HEK293 (cell line): ENCODE measurements at regions not wholly inside any gene's neighbourhood (a gene's known extent, or its start where the extent isn't known, plus 50 kb on each side); places are given as distances from the start of the nearest gene placed in this dataset.

Source experiments
- CTCF ChIA-PET: fragments of 350-600 bp; formaldehyde crosslinking; extraction: SDS; loops from one replicate; lab custom pipeline; 2021; ENCODE audit warnings: antibody characterized with exemption; lab: Yijun Ruan, JAX
- POLR2A ChIA-PET: fragments of 300-600 bp; formaldehyde crosslinking; extraction: SDS; loops from one replicate; lab custom pipeline; 2020; ENCODE audit warnings: antibody characterized with exemption, inconsistent platforms; lab: Yijun Ruan, JAX
- H3K27ac ChIP-seq: fragments of 200-500 bp; sonication (Bioruptor generic); 2 replicates; pipeline ENCODE4 v1.5.1; 2014; ENCODE audit warnings: low read depth, low read length, control low read depth, inconsistent platforms; ENCODE audit errors: extremely low read depth
- H3K36me3 ChIP-seq, 2 experiments: fragments of 200-500 bp in 1 of 2; sonication (Bioruptor generic) in 1 of 2; 1 replicate in 1 of 2; 2 replicates in 1 of 2; pipeline ENCODE4 v1.5.1; 2014 to 2017; ENCODE audit warnings: inconsistent platforms in 2 of 2, low read length in 2 of 2; ENCODE audit not compliant: control insufficient read depth in 2 of 2, insufficient read depth in 1 of 2
- H3K4me1 ChIP-seq: fragments of 200-500 bp; sonication (Bioruptor generic); 2 replicates; pipeline ENCODE4 v1.5.1; 2014; ENCODE audit warnings: mild to moderate bottlenecking, low read length, inconsistent platforms; ENCODE audit not compliant: control insufficient read depth, insufficient read depth
- H3K4me3 ChIP-seq: 2 replicates; pipeline ENCODE4 v1.5.1; 2011; ENCODE audit warnings: low read depth, mild to moderate bottlenecking, control low read depth, low read length, moderate library complexity
- H3K9me3 ChIP-seq: fragments of 200-500 bp; sonication (Bioruptor generic); 2 replicates; pipeline ENCODE4 v1.5.1; 2014; ENCODE audit warnings: low read depth, low read length, inconsistent platforms; ENCODE audit not compliant: control insufficient read depth, insufficient read depth
- GLIS1 ChIP-seq: fragments of 450-650 bp; formaldehyde crosslinking; IDR thresholded peaks from 2 replicates; pipeline ENCODE4 v1.5.1; 2016; ENCODE audit warnings: missing biosample characterization, missing genetic modification characterization
- RBAK ChIP-seq: fragments of 450-650 bp; formaldehyde crosslinking; IDR thresholded peaks from 2 replicates; pipeline ENCODE4 v1.5.1; 2016; ENCODE audit warnings: missing biosample characterization, missing genetic modification characterization
- YY1 ChIP-seq: fragments of 450-650 bp; formaldehyde crosslinking; IDR thresholded peaks from 2 replicates; pipeline ENCODE4 v1.5.1; 2018; ENCODE audit warnings: missing biosample characterization, missing genetic modification characterization
- ZFHX2 ChIP-seq: fragments of 450-650 bp; formaldehyde crosslinking; conservative IDR thresholded peaks from 2 replicates; pipeline ENCODE4 v1.5.1; 2016; ENCODE audit warnings: missing biosample characterization, missing genetic modification characterization
- ZFP69B ChIP-seq: fragments of 450-650 bp; formaldehyde crosslinking; IDR thresholded peaks from 2 replicates; pipeline ENCODE4 v1.5.1; 2016; ENCODE audit warnings: missing biosample characterization, missing genetic modification characterization
- ZNF10 ChIP-seq: fragments of 450-650 bp; formaldehyde crosslinking; IDR thresholded peaks from 2 replicates; pipeline ENCODE4 v1.5.1; 2017; ENCODE audit warnings: missing biosample characterization, missing genetic modification characterization
- ZNF174 ChIP-seq: fragments of 450-650 bp; formaldehyde crosslinking; IDR thresholded peaks from 2 replicates; pipeline ENCODE4 v1.5.0; 2017; ENCODE audit warnings: missing biosample characterization, mild to moderate bottlenecking, missing genetic modification characterization
- ZNF19 ChIP-seq: fragments of 450-650 bp; formaldehyde crosslinking; IDR thresholded peaks from 2 replicates; pipeline ENCODE4; 2016; ENCODE audit warnings: missing biosample characterization, missing genetic modification characterization, low read depth
- ZNF223 ChIP-seq: fragments of 450-650 bp; formaldehyde crosslinking; IDR thresholded peaks from 2 replicates; pipeline ENCODE4 v1.5.1; 2016; ENCODE audit warnings: missing biosample characterization, missing genetic modification characterization
- ZNF274 ChIP-seq, 2 experiments: fragments of 200-500 bp in 1 of 2; fragments of 450-650 bp in 1 of 2; sonication (Bioruptor generic) in 1 of 2; formaldehyde crosslinking in 1 of 2; IDR thresholded peaks; 2 replicates each; pipeline versions ENCODE4 v1.5.1 to v1.6.1; 2014 to 2016; ENCODE audit warnings: borderline replicate concordance in 1 of 2, inconsistent platforms in 1 of 2, low read length in 1 of 2, missing biosample characterization in 1 of 2, missing genetic modification characterization in 1 of 2
- ZNF354C ChIP-seq: fragments of 450-650 bp; formaldehyde crosslinking; IDR thresholded peaks from 2 replicates; pipeline ENCODE4 v1.5.1; 2016; ENCODE audit warnings: missing biosample characterization, missing genetic modification characterization, low read depth, borderline replicate concordance
- ZNF391 ChIP-seq: fragments of 450-650 bp; formaldehyde crosslinking; IDR thresholded peaks from 2 replicates; pipeline ENCODE4 v1.5.1; 2016; ENCODE audit warnings: low read depth, missing biosample characterization, missing genetic modification characterization, borderline replicate concordance
- ZNF416 ChIP-seq: fragments of 450-650 bp; formaldehyde crosslinking; IDR thresholded peaks from 2 replicates; pipeline ENCODE4 v1.5.1; 2016; ENCODE audit warnings: missing biosample characterization, missing genetic modification characterization
- ZNF473 ChIP-seq: fragments of 450-650 bp; formaldehyde crosslinking; IDR thresholded peaks from 2 replicates; pipeline ENCODE4 v1.5.1; 2017; ENCODE audit warnings: missing biosample characterization, missing genetic modification characterization
- ZNF621 ChIP-seq: fragments of 450-650 bp; formaldehyde crosslinking; IDR thresholded peaks from 2 replicates; pipeline ENCODE4 v1.5.1; 2017; ENCODE audit warnings: missing biosample characterization, missing genetic modification characterization
- ZNF623 ChIP-seq: fragments of 450-650 bp; formaldehyde crosslinking; IDR thresholded peaks from 2 replicates; pipeline ENCODE4 v1.5.1; 2016; ENCODE audit warnings: missing biosample characterization, missing genetic modification characterization
- ZNF624 ChIP-seq: fragments of 450-650 bp; formaldehyde crosslinking; IDR thresholded peaks from 2 replicates; pipeline ENCODE4 v1.5.1; 2017; ENCODE audit warnings: missing biosample characterization, missing genetic modification characterization
- ZNF626 ChIP-seq: fragments of 450-650 bp; sonication (Bioruptor Pico); formaldehyde crosslinking; IDR thresholded peaks from 2 replicates; pipeline ENCODE4 v1.5.1; 2018; ENCODE audit warnings: missing biosample characterization, missing genetic modification characterization, inconsistent platforms
- ZNF701 ChIP-seq: fragments of 450-650 bp; formaldehyde crosslinking; IDR thresholded peaks from 2 replicates; pipeline ENCODE4 v1.5.1; 2016; ENCODE audit warnings: missing biosample characterization, missing genetic modification characterization
- ZNF791 ChIP-seq: fragments of 450-650 bp; formaldehyde crosslinking; IDR thresholded peaks from 2 replicates; pipeline ENCODE4 v1.5.1; 2016; ENCODE audit warnings: missing biosample characterization, missing genetic modification characterization
- ZNF792 ChIP-seq: fragments of 450-650 bp; formaldehyde crosslinking; IDR thresholded peaks from 2 replicates; pipeline ENCODE4 v1.5.1; 2016; ENCODE audit warnings: missing biosample characterization, missing genetic modification characterization
- TF ChIP-seq, protein P1 (sequence below): fragments of 450-650 bp; IDR thresholded peaks from 2 replicates; pipeline ENCODE4 v1.5.1; 2018; ENCODE audit warnings: missing biosample characterization, mild to moderate bottlenecking, missing genetic modification characterization
- TF ChIP-seq, protein P2 (sequence below): fragments of 450-650 bp; formaldehyde crosslinking; optimal IDR thresholded peaks from 2 replicates; pipeline ENCODE3; 2016; ENCODE audit warnings: missing biosample characterization, mild to moderate bottlenecking, missing genetic modification characterization
- TF ChIP-seq, protein P3 (sequence below): fragments of 450-650 bp; formaldehyde crosslinking; IDR thresholded peaks from 2 replicates; pipeline ENCODE4 v1.5.1; 2016; ENCODE audit warnings: missing biosample characterization, missing genetic modification characterization, low read depth

DNA sequence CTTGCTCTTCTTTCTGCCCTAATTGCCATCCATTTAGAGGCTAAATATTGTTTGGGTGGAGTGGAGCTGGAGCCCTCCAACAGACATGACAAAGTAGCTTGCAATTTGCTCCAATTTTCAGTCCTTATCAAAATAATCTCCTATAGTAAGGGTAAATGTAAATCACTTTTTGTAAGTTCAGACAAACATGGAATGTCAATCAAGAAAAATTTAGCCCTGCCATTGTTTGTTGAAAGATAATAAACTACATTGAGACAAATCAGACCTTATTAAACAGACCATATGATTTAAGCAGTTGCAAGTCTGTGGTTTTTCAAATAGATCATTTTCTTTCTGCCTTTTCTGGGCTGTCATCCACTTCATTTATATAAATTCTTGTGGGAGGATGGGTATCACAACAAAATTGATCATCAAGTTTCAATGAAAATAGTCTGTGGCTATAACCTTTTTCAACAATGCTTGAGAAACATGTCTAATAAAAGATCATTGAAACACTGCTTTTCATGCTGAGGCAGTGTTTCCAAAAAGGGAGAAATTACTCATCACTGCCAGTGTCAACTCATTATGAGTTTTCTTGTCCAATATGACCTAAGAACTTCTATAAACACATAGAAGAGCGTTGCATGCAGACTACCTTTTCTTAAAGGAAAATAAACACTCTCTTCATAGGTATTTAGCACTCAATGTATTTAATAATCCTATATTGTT is 1152.0 kb upstream of the B3GALT2 start (continued):
- TF ChIP-seq, protein P1, sequence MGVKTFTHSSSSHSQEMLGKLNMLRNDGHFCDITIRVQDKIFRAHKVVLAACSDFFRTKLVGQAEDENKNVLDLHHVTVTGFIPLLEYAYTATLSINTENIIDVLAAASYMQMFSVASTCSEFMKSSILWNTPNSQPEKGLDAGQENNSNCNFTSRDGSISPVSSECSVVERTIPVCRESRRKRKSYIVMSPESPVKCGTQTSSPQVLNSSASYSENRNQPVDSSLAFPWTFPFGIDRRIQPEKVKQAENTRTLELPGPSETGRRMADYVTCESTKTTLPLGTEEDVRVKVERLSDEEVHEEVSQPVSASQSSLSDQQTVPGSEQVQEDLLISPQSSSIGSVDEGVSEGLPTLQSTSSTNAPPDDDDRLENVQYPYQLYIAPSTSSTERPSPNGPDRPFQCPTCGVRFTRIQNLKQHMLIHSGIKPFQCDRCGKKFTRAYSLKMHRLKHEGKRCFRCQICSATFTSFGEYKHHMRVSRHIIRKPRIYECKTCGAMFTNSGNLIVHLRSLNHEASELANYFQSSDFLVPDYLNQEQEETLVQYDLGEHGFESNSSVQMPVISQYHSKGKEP (tag by site-specific recombination) = no peak
- TF ChIP-seq ZNF223 (tag by site-specific recombination) = no peak
- TF ChIP-seq ZNF10 (tag by site-specific recombination) = no peak
- TF ChIP-seq ZNF621 (tag by site-specific recombination) = no peak
- TF ChIP-seq ZNF354C = no peak
- TF ChIP-seq, protein P2, sequence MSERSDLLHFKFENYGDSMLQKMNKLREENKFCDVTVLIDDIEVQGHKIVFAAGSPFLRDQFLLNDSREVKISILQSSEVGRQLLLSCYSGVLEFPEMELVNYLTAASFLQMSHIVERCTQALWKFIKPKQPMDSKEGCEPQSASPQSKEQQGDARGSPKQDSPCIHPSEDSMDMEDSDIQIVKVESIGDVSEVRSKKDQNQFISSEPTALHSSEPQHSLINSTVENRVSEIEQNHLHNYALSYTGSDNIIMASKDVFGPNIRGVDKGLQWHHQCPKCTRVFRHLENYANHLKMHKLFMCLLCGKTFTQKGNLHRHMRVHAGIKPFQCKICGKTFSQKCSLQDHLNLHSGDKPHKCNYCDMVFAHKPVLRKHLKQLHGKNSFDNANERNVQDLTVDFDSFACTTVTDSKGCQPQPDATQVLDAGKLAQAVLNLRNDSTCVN = no peak
- TF ChIP-seq ZFHX2 (tag by site-specific recombination) = no peak
- TF ChIP-seq, all 188 proteins: peak for 0

DNA sequence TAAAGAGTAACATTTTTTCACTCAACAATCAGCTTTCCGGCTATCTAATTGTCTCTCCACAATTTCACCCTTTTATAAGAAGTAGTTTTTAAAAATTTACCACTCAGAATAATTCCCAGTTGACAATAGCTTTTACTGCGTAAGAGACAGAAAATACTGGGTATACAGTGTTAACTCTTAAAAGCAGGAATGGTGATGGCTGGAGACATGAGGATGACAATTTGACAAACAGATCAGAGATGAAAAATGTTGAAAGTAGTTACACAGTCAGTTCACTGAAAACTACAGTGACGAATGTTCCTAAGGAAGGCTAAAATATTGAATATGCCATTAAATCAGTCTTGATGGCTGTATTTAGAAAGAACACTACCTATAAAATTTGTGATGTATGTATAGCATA is 1146.8 kb upstream of the B3GALT2 start:
- ChIA-PET CTCF (interaction anchor here (0.6 kb wide), 1 partner anchor 9 kb away, joined by 4 read pairs; no protein-coding TSS in a partner anchor), POLR2A (no interaction called here)
- Histone ChIP-seq H3K9me3 (no peaks in the 10 kb centered on the region), H3K36me3 (no peaks in the 10 kb centered on the region), H3K4me3 (no peak overlapping the region), H3K27ac (no peak overlapping the region), H3K4me1 (no peaks in the 10 kb centered on the region)
- TF ChIP-seq ZFHX2 (tag by site-specific recombination) = no peak
- no peak for TF ChIP-seq ZNF701 (tag by site-specific recombination)

DNA sequence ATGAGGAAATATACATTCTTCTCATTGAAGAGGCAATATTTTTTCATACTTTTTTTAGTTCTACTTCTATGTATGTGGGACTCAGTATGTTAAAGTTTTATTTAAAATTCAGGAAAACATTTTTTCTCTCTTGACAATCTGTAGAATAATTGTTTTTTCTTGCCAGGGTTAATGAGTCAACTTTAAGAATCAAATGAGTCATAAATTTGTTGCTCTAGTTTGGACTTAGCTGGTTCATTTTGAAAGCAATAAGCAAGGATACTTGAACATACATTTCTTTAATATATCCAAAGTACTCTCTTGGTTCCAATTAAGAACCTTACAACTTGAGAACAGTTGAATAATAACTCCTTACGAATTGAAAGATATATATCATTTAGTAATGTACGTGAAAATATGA is 1145.3 kb upstream of the B3GALT2 start:
- Histone ChIP-seq H3K36me3 (no peaks in the 10 kb centered on the region), H3K4me1 (no peaks in the 10 kb centered on the region), H3K4me3 (no peak overlapping the region), H3K27ac (no peak overlapping the region), H3K9me3 (no peaks in the 10 kb centered on the region)
- POLR2A ChIA-PET = no interaction called here
- CTCF ChIA-PET = no interaction called here
- no peak for TF ChIP-seq ZNF791 (tag by site-specific recombination)
- no peak for TF ChIP-seq ZFP69B (tag by site-specific recombination)
- no peak for TF ChIP-seq ZNF792 (tag by site-specific recombination)
- no peak for TF ChIP-seq ZNF624 (tag by site-specific recombination)

DNA sequence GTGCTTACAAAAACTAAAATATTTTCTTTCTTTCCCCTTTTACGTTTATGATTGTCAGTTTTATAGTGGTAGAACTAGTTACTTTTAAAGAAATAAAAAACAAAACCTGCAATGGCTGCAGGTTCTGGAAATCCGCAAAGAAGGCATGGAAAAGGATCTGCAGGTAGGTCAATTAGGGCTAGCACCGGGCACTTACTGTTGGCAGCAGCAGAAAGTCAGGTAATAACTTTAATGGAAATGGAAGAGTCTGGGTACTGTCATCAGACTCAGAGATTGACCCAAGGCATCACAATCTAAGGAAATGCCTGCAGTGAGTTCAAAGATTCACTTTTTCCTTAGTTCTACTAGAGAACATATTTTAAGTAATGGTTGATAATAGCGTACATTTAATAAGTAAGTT is 1136.3 kb upstream of the B3GALT2 start:
- no peaks in the 10 kb centered on the region for H3K36me3 ChIP-seq
- ChIA-PET POLR2A (no interaction called here), CTCF (no interaction called here)
- no peak overlapping the region for H3K27ac ChIP-seq
- no peaks in the 10 kb centered on the region for H3K9me3 ChIP-seq
- H3K4me3 ChIP-seq = no peak overlapping the region
- TF ChIP-seq ZNF274 (IDR thresholded peaks at IDR 0.05; ENCODE audit: low read length) (no peak), ZNF274 (tag by site-specific recombination; IDR thresholded peaks at IDR 0.05; ENCODE audit: borderline replicate concordance) (no peak), RBAK (tag by site-specific recombination) (no peak), GLIS1 (tag by site-specific recombination) (no peak), ZNF416 (tag by site-specific recombination) (no peak), ZNF792 (tag by site-specific recombination) (no peak), ZFHX2 (tag by site-specific recombination) (no peak), ZNF473 (tag by site-specific recombination) (no peak), YY1 (tag by site-specific recombination) (no peak), ZNF391 (tag by site-specific recombination) (no peak), ZNF19 (tag by site-specific recombination) (no peak), ZNF626 (no peak), ZNF174 (no peak), ZNF623 (tag by site-specific recombination) (no peak)
- TF ChIP-seq, protein P3, sequence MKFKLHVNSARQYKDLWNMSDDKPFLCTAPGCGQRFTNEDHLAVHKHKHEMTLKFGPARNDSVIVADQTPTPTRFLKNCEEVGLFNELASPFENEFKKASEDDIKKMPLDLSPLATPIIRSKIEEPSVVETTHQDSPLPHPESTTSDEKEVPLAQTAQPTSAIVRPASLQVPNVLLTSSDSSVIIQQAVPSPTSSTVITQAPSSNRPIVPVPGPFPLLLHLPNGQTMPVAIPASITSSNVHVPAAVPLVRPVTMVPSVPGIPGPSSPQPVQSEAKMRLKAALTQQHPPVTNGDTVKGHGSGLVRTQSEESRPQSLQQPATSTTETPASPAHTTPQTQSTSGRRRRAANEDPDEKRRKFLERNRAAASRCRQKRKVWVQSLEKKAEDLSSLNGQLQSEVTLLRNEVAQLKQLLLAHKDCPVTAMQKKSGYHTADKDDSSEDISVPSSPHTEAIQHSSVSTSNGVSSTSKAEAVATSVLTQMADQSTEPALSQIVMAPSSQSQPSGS = no peak
- H3K4me1 ChIP-seq = no peaks in the 10 kb centered on the region
